Ovary (tissue), 7 donors: ENCODE measurements at regions not wholly inside any gene's neighbourhood (a gene's known extent, or its start where the extent isn't known, plus 50 kb on each side); places are given as distances from the start of the nearest gene placed in this dataset.

ENCODE experiments used
- DNase-seq, 5 donors: peaks; one replicate each; pipeline ENCODE4 v3.0.0-alpha.2; 2019 to 2020
- H3K27ac ChIP-seq, 2 donors: fragments of 200-600 bp; one replicate each; pipeline versions ENCODE4 v1.5.1 to v1.8.0; 2019 to 2022
- H3K27me3 ChIP-seq: fragments of 200-600 bp; one replicate; pipeline ENCODE4 v1.8.0; 2022
- H3K36me3 ChIP-seq: fragments of 200-600 bp; sonication (generic); one replicate; pipeline ENCODE4 v1.5.1; 2019
- H3K4me1 ChIP-seq: one replicate; pipeline ENCODE4 v1.8.1; 2013; ENCODE audit warnings: mild to moderate bottlenecking, moderate library complexity; ENCODE audit not compliant: insufficient read depth
- H3K4me3 ChIP-seq: fragments of 200-600 bp; sonication (generic); one replicate; pipeline ENCODE4 v1.5.1; 2017
- H3K9me3 ChIP-seq, 2 donors: fragments of 200-600 bp in 1 of 2; sonication (generic) in 1 of 2; one replicate each; pipeline versions ENCODE4 v1.5.1 to v1.8.1; 2013 to 2019; ENCODE audit warnings: mild to moderate bottlenecking in 1 of 2, moderate library complexity in 1 of 2
- CTCF ChIP-seq, 3 donors: fragments of 450-650 bp in 2 of 3; fragments of 200-600 bp in 1 of 3; IDR thresholded peaks; one replicate each; pipeline versions ENCODE4 v1.5.1 to v1.8.0; 2016 to 2022; ENCODE audit warnings: antibody characterized with exemption in 3 of 3, mild to moderate bottlenecking in 1 of 3
- EP300 ChIP-seq: sonication (generic); formaldehyde crosslinking; IDR thresholded peaks from one replicate; pipeline ENCODE4 v1.6.1; 2017; ENCODE audit warnings: antibody characterized with exemption
- POLR2A ChIP-seq: fragments of 450-650 bp; IDR thresholded peaks from one replicate; pipeline ENCODE4 v1.6.1; 2017; ENCODE audit warnings: antibody characterized with exemption, mild to moderate bottlenecking, moderate library complexity
- WGBS, 3 donors: extraction: QIAGEN DNeasy Blood & Tissue Kit in 1 of 3; methylation state at CpG; one replicate each; pipeline versions ENCODE4 v1.1.5 to v1.1.7; 2013 to 2017; 5-methylcytosine and 5-hydroxymethylcytosine counted together
- intact Hi-C, 4 donors: fragments of 100-400 bp; cut with DNase I; formaldehyde crosslinking; loops; one replicate each; pipeline versions ENCODE4 v1.11.0 to v1.15.1; 2022 to 2023
- donor health status: DM: no; HTN: no; CAD: no; lungs with moderate emphysema.
- donor health status: DM: no; HTN: no; CAD: no.
- donor health status: Bipolar disorder and iron deficiency.
- donor health status: DM: no; HTN: no; CAD: no.
- donor health status: DM: yes; HTN: yes; CAD: no.

GRCh38 chr13:105785436-105785835, 750.0 kb downstream of the EFNB2 start:
- intact Hi-C loops, result no loop called here

GRCh38 chr13:105783261-105783660, 752.2 kb downstream of the EFNB2 start:
- no peaks in the 10 kb centered on the region for H3K4me1 ChIP-seq
- no peak for DNase-seq
- no peaks in the 10 kb centered on the region for H3K27me3 ChIP-seq
- H3K27ac ChIP-seq, result no peak overlapping the region
- TF ChIP-seq CTCF (IDR thresholded peaks at IDR 0.05) (no peak), EP300 (no peak), POLR2A (no peak)
- H3K36me3 ChIP-seq, result no peaks in the 10 kb centered on the region
- intact Hi-C loops, result no loop called here
- 48 to 58% (median 54%) methylated on average over 1 of the region's 1 CpG for WGBS, 3 donors
- no peaks in the 10 kb centered on the region for H3K9me3 ChIP-seq
- H3K4me3 ChIP-seq, result no peak overlapping the region

More at GRCh38 chr13:105785436-105785835, 750.0 kb downstream of the EFNB2 start:
- no peak for TF ChIP-seq POLR2A
- TF ChIP-seq CTCF (IDR thresholded peaks at IDR 0.05), result no peak
- no peak for TF ChIP-seq EP300
- H3K27ac ChIP-seq, result no peak overlapping the region
- WGBS, 3 donors, result 72 to 81% (median 75%) methylated on average over 2 of the region's 2 CpGs
- no peak overlapping the region for H3K4me3 ChIP-seq
- DNase-seq, result no peak
- H3K27me3 ChIP-seq, result no peaks in the 10 kb centered on the region
- no peaks in the 10 kb centered on the region for H3K4me1 ChIP-seq
- no peaks in the 10 kb centered on the region for H3K9me3 ChIP-seq
- H3K36me3 ChIP-seq, result no peaks in the 10 kb centered on the region

- H3K4me1 ChIP-seq, result no peaks in the 10 kb centered on the region
- no peaks in the 10 kb centered on the region for H3K27me3 ChIP-seq
- WGBS, 3 donors, result 19 to 42% (median 33%) methylated on average over 1 of the region's 1 CpG
- H3K27ac ChIP-seq, result no peak overlapping the region
- no peaks in the 10 kb centered on the region for H3K36me3 ChIP-seq
- no peak for DNase-seq
- intact Hi-C loops, result no loop called here
- no peak for TF ChIP-seq EP300
- no peak for TF ChIP-seq CTCF (IDR thresholded peaks at IDR 0.05)
- TF ChIP-seq POLR2A, result no peak
- H3K4me3 ChIP-seq, result no peak overlapping the region
- H3K9me3 ChIP-seq, result no peaks in the 10 kb centered on the region
Measured at GRCh38 chr13:105778196-105778595, 757.3 kb downstream of the EFNB2 start.

GRCh38 chr13:105774739-105775460, 760.6 kb downstream of the EFNB2 start:
- Histone ChIP-seq H3K27ac (no peak overlapping the region), H3K4me1 (no peaks in the 10 kb centered on the region), H3K27me3 (no peaks in the 10 kb centered on the region), H3K36me3 (no peaks in the 10 kb centered on the region), H3K4me3 (no peak overlapping the region), H3K9me3 (no peaks in the 10 kb centered on the region)
- WGBS, 3 donors, result 70 to 79% (median 75%) methylated on average over 7 of the region's 7 CpGs
- TF ChIP-seq EP300, result no peak
- no peak for TF ChIP-seq CTCF (IDR thresholded peaks at IDR 0.05)
- TF ChIP-seq POLR2A, result no peak
- no peak for DNase-seq
- intact Hi-C loops, result no loop called here
